ENCODE measurements at regions not wholly inside any gene's neighbourhood (a gene's known extent, or its start where the extent isn't known, plus 50 kb on each side); places are given as distances from the start of the nearest gene placed in this dataset.

- TF ChIP-seq CTCF (IDR thresholded peaks at IDR 0.05) (no peak), POLR2AphosphoS5 (IDR thresholded peaks at IDR 0.05) (no peak), POLR2A (IDR thresholded peaks at IDR 0.05) (no peak), EP300 (IDR thresholded peaks at IDR 0.05) (no peak)
Measured at GRCh38 chr5:90169078-90169477, 240.5 kb downstream of the CETN3 start.
